ENCODE measurements at regions not wholly inside any gene's neighbourhood (a gene's known extent, or its start where the extent isn't known, plus 50 kb on each side); places are given as distances from the start of the nearest gene placed in this dataset.

GRCh38 chr16:35747658-35748455 is 2288.4 kb downstream of the TP53TG3F start:
- H4K20me1 ChIP-seq (ENCODE audit: insufficient read depth), result no peaks in the 10 kb centered on the region
- H3K79me2 ChIP-seq (ENCODE audit: insufficient read depth, low read depth), result no peaks in the 10 kb centered on the region
- no peaks in the 10 kb centered on the region for H3K4me1 ChIP-seq (ENCODE audit: low read depth, poor library complexity, severe bottlenecking)
- H3K27ac ChIP-seq, result no peak overlapping the region
- H2AFZ ChIP-seq (ENCODE audit: low read depth), result no peak overlapping the region
- H3K27me3 ChIP-seq (ENCODE audit: insufficient read depth, low read depth), result no peaks in the 10 kb centered on the region
- no peaks in the 10 kb centered on the region for H3K36me3 ChIP-seq (ENCODE audit: insufficient read depth)
- H3K4me2 ChIP-seq, result no peak overlapping the region
- TF ChIP-seq CTCF (conservative IDR thresholded peaks at IDR 0.05; ENCODE audit: low read depth, low read length), result no peak
- H3K4me3 ChIP-seq (IDR thresholded peaks at IDR 0.05; ENCODE audit: insufficient read depth, low read depth, low read length), result no peak overlapping the region
- no peak overlapping the region for H3K9ac ChIP-seq

GRCh38 chr16:35748621-35749252 is 2289.3 kb downstream of the TP53TG3F start:
- Histone ChIP-seq H3K79me2 (ENCODE audit: insufficient read depth, low read depth) (no peaks in the 10 kb centered on the region), H3K27ac (no peak overlapping the region), H3K4me2 (no peak overlapping the region), H3K36me3 (ENCODE audit: insufficient read depth) (no peaks in the 10 kb centered on the region), H3K4me3 (IDR thresholded peaks at IDR 0.05; ENCODE audit: insufficient read depth, low read depth, low read length) (no peak overlapping the region), H3K27me3 (ENCODE audit: insufficient read depth, low read depth) (no peaks in the 10 kb centered on the region), H3K4me1 (ENCODE audit: low read depth, poor library complexity, severe bottlenecking) (no peaks in the 10 kb centered on the region), H4K20me1 (ENCODE audit: insufficient read depth) (no peaks in the 10 kb centered on the region), H2AFZ (ENCODE audit: low read depth) (no peak overlapping the region), H3K9ac (no peak overlapping the region)
- TF ChIP-seq CTCF (conservative IDR thresholded peaks at IDR 0.05; ENCODE audit: low read depth, low read length), result no peak

- H3K4me2 ChIP-seq, result no peak overlapping the region
- no peak overlapping the region for H3K27ac ChIP-seq
- no peak overlapping the region for H2AFZ ChIP-seq (ENCODE audit: low read depth)
These were observed 2290.1 kb downstream of the TP53TG3F start for GRCh38 chr16:35749253-35750141.

More at GRCh38 chr16:35749253-35750141, 2290.1 kb downstream of the TP53TG3F start:
- Histone ChIP-seq H3K4me1 (ENCODE audit: low read depth, poor library complexity, severe bottlenecking) (no peaks in the 10 kb centered on the region), H4K20me1 (ENCODE audit: insufficient read depth) (no peaks in the 10 kb centered on the region), H3K9ac (no peak overlapping the region), H3K4me3 (IDR thresholded peaks at IDR 0.05; ENCODE audit: insufficient read depth, low read depth, low read length) (no peak overlapping the region), H3K79me2 (ENCODE audit: insufficient read depth, low read depth) (no peaks in the 10 kb centered on the region), H3K27me3 (ENCODE audit: insufficient read depth, low read depth) (no peaks in the 10 kb centered on the region), H3K36me3 (ENCODE audit: insufficient read depth) (no peaks in the 10 kb centered on the region)
- TF ChIP-seq CTCF (conservative IDR thresholded peaks at IDR 0.05; ENCODE audit: low read depth, low read length), result no peak

Measured in KMS-11 (cell line).